Stimulated activated CD4-positive, alpha-beta T cell treated with anti-CD3 and anti-CD28 coated beads, Interleukin-15, amount 100 ng/mL, for 24 hours (primary cell): ENCODE measurements at regions not wholly inside any gene's neighbourhood (a gene's known extent, or its start where the extent isn't known, plus 50 kb on each side); places are given as distances from the start of the nearest gene placed in this dataset.
"Not testable (repeated sequence)": the region's sequence is repeated elsewhere in the genome, so short reads cannot be mapped to it uniquely, and the experiment has no call there.

ENCODE experiments used
- DNase-seq: peaks from one replicate; pipeline ENCODE4 v3.0.0-alpha.2; 2020

DNA sequence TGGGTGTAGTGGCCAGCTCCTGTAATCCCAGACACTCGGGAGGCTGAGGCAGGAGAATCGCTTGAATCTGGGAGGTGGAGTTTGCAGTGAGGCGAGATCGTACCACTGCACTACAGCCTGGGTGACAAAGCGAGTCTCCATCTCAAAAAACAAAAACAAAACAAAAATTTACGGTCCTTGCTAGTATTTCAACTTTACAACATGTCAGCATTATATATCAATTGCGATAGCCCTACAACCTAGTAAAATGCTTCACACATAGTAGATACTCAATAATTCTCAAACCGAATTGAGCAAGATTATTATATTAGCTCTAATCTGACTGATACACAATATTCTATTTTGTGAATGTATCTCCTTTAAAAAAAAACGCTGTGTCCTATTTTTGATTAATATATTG lies 1411.0 kb upstream of the WWC1 start:
- no peak for DNase-seq

DNA sequence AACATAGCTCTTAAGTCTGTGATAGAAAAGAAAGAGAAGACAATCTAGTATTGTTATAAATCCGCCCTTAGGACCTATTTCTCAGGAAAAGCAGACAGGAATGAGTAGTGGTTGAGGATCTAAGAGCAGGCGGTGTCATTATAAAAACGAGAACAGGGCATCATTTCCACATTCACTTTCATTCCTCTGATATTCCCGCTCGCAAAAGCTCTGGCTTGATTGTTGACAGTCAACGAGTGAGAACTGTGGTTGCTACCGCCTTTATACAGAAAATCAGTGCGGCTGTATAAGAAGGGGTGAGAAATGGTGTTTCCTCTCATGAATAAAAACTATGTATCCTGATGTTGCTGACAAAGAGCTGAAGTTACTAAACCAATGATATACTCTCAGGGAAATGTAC lies 1409.6 kb upstream of the WWC1 start:
- DNase-seq = no peak

DNA sequence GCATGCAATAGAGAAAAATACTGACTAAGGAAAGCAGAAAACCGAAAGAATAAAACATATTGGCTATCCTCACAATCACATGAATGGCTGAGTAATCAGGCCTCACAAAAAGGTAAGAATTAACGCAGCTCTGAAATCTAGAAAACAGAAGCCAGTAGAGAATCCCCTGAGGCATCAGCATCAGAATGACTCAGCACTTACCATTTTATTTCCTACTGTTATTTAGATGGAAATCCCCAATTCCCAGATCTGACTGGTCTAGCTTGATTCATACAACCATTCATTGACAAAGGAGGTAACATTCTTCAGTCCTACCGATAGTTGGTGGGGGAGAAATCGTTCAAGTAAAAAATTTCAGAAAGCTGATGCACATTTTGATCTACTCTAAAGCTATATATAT lies 1408.4 kb upstream of the WWC1 start:
- no peak for DNase-seq

DNA sequence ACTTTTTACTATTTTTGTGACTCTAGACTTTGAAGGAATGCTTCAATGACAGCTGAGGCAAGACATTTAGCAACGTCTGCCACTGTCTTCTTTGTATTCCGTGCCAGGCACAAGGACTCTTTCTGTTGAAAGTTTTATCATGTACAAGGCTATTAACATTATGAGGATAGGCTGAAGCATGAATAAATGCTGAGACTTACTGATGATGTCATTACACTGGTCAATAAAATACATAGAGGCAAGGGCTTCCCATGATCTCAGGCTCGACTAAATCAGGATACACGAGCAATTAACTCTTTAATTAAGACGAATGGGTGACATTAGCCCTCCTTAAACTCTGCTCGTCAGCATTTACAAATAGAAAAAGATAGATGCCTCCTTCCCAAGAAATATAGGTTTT lies 1393.3 kb upstream of the WWC1 start:
- DNase-seq = no peak

DNA sequence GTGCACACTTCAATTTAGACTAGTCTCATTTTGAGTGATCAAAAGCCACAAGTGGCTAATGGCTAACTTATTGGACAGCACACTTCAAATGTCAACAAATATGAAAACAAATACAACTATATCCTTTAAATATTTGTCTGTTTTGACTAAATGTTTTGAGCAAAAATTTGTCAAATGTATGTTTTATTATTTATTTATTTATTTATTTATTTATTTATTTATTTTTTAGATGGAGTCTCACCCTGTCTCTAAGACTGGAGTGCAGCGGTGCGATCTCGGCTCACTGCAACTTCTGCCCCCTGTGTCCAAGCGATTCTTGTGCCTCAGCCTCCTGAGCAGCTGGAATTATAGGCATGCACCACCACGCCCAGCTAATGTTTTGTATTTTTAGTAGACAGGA lies 1392.1 kb upstream of the WWC1 start:
- no peak for DNase-seq

DNA sequence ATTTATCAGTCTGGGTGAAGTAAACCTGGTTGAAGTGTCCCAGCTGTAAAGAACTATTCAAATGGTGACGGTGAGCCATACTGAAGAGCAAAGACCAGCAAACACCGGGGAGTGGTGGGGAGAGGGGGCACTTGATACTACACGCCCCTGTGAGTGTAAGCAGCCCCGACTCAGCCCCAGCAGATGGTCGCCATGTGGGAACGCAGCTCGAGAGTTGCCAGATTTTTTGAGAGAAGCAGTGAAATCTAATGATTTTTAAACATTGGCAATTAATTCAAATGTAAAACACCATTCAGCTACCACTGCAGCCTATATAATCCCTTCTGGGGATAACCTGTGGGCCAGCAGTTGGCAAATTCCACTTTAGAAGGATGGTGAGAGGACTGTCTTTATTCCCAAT lies 1386.9 kb upstream of the WWC1 start:
- no peak for DNase-seq

DNA sequence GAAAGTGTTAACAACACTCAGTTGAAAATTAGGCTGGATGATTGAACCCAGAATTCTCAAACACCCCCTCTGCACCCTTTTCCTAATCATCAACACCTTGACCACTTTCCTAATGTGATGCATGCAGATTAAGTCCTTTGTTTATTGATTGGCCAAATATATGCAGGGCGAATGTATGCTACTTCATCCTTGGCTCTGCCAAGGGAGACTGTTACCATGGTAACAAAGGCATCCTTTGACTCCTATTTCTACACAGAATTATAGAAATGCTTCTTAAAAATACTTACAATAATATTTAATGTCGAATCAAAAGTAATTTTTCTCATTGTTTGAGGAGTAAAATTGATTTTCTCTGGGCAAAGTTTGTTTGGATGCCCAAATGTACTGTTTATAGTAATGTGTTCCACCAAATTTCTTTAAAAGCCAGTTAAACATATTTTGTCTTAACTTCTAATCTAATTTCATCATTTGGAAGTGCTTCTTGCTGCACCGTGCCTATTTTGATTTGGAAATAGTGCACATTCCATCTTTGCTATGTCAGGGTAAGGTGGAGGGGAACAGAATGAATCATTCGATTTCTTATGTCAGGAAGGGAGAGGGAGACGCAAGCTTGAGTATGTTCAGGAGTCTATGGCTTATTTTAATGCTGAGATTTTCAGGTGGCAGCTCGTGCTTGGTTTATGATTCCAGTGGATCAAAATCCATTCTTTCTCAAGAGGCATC lies 1384.3 kb upstream of the WWC1 start:
- no peak for DNase-seq

DNA sequence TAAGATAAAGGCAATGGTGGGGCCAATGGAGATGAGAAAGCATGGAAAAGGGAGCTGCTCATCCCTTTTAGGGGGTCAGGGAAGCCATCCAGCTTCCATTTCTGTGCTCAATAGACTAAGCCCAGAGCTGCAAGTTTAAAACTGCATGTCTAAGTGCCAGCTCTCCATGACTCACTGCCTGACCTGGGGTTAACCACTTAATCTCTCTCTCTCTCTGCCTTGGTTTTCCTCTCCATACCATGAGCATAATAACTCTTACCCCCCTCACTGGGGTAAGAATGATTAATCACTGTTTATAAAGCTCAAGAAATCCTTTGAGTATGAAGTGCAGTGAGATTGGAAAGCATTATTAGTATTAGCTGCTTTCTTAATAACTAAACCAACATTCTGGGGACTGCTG lies 1382.4 kb upstream of the WWC1 start:
- DNase-seq = no peak

DNA sequence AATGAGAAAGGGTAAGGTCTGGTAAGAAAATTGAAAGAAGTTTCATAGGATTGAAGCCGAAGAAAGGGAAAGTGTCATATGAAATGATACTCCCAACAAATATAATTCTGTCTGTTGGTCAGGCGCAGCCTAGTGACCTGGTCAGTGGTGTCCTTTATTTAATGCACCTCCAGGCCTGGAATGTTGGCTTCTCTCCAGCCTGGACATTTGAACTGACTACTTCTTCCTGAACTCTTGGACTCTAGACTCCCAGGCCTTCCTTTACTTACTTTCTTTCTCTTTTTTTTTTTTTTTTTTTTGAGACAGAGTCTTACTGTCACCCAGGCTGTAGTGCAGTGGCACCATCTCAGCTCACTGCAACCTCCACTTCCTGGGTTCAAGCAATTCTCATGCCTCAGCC lies 1381.5 kb upstream of the WWC1 start:
- no peak for DNase-seq

DNA sequence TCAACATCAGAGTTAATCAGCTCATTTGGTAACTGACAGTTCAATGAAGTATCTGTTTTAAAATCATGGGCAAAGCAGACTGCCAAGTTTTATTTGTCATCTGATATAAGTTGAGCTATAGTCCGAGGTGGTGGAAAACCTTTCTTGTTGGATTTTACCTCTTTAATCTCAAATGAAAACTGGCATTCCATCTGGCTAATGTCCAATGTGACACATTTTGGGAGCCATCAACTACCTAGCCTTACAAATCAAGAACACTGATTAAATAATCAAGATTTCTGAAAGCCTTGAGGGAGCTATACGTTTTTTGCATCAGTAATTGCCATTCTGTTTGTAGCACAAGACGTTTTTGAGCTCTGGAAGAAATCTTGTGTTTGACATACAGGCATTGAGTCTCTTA lies 1380.5 kb upstream of the WWC1 start:
- DNase-seq = no peak

DNA sequence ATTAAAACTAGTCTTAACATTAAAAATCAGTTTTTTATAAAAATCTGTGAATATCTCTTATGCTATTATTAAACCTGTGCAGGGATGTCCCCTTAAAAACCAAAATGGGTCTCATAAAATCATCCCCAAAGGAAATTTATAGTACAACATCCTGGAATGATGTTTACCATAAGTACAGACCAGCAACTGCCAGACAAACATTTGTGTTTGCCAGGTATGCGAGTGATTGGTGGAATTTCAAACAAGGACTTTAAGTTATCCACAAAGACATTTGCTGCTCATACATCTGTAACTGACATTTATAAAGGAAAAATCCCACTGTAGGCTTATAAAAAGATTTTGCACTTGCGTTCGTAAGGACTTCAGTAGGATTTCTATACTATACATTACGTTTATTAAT lies 1375.4 kb upstream of the WWC1 start:
- DNase-seq = no peak

DNA sequence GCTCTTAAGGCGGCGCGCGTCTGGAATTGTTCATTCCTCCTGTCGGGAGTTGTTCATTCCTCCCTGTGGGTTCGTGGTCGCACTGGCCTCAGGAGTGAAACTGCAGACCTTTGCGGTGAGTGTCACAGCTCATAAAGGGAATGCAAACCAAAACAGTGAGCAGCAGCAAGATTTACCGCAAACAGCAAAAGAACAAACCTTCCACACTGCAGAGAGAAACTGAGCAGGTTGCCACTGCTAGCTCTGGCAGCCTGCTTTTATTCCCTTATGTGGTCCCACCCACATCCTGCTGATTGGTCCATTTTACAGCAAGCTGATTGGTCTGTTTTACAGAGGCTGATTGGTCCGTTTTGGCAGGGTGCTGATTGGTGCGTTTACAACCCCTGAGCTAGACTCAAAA lies 1365.3 kb upstream of the WWC1 start:
- no peak for DNase-seq

DNA sequence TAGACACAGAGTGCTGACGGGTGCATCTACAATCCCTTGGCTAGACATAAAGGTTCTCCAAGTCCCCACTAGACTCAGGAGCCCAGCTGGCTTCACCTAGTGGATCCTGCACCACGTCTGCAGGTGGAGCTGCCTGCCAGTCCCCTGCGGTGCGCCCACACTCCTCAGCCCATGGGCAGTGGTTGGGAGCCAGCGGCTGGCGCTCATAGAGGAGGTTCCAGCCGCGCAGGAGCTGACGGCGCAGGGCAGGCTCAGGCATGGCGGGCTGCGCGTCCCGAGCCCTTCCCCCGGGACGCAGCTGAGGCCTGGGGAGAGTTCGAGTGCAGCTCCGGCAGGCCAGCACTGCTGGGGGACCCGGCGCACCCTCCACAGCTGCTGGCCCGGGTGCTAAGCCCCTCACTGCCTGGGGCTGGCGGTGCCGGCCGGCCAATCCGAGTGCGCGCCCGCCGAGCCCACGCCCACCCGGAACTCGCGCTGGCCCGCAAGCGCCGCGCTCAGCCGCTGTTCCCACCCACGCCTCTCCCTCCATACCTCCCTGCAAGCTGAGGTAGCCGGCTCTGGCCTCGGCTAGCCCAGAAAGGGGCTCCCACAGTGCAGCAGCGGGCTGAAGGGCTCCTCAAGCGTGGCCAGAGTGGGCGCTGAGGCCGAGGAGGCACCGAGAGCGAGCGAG lies 1364.5 kb upstream of the WWC1 start:
- DNase-seq = not testable (repeated sequence)

DNA sequence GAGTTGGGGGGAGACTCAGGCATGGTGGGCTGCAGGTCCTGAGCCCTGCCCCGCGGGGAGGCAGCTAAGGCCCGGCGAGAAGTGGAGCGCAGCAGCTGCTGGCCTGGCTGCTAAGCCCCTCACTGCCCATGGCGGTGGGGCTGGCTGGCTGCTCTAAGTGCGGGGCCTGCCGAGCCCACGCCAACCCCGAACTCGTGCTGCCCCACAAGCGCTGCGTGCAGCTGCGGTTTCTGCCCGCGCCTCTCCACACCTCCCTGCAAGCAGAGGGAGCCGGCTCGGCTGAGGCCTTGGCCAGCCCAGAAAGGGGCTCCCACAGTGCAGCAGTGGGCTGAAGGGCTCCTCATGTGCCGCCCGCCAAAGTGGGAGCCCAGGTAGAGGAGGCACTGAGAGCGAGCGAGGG lies 1355.1 kb upstream of the WWC1 start:
- no peak for DNase-seq

DNA sequence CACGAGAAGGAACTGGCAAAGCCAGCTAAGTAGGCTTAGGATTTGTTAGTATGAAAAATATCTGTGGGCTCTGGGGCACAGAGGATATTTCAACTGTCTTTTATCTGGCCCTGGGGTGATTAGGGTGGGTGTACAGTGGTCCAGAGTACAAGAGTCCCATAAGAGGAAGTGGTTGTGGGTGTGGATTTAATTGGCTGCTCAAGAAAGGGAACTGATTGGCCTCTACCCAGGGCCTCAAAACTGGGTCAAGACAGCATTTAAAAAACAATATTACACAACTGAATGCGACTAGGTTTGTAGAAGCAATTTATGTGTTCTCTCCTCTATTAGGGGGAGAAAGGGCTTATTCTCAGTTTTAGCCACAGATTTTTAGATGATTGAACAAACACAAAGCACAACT lies 1353.4 kb upstream of the WWC1 start:
- DNase-seq = no peak

DNA sequence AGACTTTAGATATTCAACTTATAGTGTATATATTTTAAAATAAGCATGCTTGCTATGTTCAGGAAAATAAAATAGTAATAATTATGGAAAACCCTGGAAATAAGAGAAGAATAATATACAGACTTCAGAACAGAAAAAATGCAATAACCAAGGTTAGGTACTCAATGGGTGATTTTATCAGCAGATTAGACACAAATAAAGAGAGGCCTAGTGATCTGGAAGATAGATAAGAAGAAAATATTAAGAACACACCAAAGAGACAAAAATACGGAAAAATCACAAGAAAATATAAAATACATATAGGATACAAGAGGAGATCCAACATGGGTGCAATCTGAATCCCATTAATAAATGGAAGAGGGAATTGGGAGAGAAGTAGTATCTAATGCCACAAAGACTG lies 1348.5 kb upstream of the WWC1 start:
- no peak for DNase-seq

DNA sequence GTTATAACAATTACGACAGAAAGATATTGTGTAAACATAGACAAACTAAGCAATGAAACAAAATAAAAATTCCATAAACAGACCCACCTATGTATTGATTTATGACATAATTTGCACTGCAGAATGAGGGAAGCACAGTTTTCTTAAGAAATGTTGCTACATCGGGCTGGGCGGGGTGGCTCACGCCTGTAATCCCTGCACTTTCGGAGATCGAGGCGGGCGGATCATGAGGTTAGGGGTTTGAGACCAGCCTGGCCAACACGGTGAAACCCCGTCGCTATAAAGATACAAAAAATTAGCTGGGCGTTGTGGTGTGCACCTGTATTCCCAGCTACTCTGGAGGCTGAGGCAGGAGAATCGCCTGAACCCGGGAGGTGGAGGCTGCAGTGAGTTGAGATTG lies 1344.4 kb upstream of the WWC1 start:
- DNase-seq = no peak

DNA sequence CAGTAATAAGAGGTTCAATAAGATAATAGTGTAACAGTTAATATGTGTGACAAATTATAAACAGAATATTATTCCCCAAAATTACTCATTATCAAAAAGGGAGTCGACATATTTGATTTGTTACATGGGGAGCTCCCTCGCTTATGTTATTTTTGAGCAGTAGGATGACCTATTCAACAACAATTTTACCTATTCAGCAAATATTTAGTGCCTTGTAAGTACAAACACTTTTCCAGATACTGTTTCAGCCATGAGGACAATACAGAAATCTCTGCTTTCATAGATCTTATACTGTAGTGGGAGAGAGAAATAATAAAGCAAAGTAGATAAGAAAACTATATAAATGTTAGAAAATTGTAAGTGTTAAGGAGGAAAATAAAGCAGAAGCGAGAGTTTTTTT lies 1342.8 kb upstream of the WWC1 start:
- no peak for DNase-seq

DNA sequence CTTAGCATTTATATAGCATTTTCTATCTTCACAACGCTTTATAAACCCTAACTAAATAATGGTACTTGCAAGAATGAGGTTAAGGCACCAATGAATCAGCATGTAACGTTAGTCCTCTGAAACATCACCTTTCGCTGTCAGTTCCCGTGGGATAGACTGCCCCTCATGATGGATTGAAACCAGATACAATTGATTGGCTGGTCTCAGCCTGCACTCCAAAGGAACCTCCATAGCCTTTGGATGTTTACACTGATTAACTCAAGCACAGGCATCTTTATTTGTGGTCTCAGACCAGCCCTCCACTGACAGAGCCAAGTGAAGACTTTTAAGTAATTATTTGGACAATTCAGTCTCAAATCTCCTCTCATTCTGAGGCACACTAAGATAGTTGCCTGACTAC lies 1339.4 kb upstream of the WWC1 start:
- no peak for DNase-seq

DNA sequence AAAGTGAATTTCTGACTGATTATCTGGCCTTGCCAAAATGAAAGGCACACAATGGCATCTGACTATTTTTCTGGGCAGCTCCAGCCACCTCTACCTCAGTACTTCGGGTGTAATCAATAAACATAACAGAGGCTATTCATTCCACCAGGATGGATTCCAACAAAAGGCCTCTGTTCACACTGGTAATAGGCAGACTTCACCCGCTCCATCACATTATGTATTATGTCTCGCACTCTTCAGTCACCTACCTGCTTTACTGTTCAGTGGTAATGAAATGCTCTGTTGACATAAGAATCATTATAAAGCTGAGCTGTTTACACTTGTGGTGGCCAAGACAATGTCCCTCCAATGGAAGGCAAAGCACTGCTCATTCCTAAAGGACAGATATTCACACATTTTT lies 1333.7 kb upstream of the WWC1 start:
- DNase-seq = no peak

DNA sequence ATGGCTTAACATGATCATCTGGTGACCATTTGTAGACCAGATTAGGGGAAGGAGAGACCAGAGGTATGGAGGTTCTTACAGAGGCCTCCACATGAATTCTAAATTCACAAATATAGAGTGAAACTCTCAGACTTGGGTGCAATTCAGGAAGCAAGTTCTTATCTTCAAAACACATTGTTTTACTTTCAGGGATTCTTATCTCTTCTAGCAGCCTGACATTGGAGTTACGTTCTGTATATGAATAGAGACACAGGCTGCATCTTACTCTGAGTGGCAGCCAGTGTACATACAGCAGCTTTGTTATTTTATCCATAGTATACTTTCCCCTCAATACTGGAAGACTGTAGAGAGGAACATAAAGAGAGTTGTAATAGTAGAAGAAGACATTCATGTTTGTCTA lies 1331.7 kb upstream of the WWC1 start:
- DNase-seq = no peak

DNA sequence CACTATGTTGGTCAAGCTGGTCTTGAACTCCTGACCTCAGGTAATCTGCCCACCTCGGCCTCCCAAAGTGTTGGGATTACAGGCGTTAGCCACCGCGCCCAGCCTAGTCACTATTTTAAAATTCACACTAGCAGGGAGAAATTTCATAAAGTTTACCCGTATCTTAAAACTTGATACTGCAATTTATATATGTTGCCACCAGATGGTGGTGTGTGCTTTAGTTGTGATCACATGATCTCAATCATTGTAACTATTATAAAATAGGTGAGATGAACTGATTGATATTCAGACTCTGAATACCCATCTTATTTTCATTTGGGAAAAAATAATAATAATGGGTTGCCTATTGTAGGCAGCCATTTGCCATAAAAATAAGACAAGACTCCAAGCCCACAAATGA lies 1330.4 kb upstream of the WWC1 start:
- DNase-seq = no peak

DNA sequence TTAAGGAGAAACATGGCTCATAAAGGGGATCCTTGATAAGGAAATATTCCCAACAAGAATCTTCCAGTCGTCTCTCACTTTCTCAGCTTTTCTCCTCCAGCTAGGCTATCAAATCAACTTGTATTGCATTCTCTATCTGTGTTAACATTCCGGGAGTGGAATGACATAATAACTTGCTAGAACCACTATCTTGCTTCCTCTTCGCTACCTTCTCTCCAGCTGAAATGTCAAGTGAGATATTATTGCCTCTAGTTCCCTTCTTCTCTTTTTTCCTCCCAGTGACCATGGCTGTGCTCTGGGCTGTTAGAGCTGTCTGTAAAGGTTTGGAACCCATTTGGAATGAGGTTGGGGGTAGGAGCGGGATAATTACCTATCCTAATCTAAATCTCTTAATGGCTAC lies 1329.5 kb upstream of the WWC1 start:
- DNase-seq = no peak

DNA sequence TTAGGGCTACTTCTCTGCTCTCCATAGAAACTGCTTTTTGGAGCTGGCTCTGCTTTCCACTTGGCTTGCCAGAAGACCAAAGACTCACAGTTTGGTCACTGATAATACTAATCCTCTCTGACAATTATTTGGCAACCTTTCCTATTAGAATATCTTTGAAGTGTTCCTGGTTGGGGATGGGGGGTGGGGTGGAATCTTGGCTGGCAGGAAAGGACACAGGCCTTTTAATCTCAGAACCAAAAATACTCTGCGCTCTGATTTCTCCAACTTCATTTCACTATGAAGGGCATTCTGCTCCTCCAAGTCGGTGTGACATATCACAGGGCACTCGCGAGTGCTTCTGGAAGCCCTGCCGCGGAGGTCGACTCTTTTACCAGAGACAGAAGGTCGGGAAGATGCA lies 1329.0 kb upstream of the WWC1 start:
- no peak for DNase-seq

DNA sequence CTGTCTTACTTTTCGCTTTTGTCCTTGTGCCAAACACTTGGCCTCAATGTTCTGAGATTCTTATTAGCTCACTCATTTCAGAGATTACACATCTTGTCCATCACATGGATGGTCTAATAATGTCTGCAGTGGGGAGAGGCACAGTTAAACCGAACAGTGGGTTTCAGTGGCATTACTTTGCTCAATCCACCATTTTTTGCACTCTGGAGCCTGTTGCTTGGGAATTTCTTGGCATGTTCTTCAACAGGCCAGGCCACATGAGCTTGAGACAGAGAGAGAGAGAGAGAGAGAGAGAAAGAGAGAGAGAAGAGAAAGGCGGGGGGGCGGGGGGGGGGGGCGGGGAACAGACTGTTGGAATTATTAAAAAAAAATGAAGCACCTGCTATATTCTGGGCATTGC lies 1327.8 kb upstream of the WWC1 start:
- DNase-seq = no peak
